ENCODE measurements at regions not wholly inside any gene's neighbourhood (a gene's known extent, or its start where the extent isn't known, plus 50 kb on each side); places are given as distances from the start of the nearest gene placed in this dataset.
"Not testable (repeated sequence)": the region's sequence is repeated elsewhere in the genome, so short reads cannot be mapped to it uniquely, and the experiment has no call there.

DNA sequence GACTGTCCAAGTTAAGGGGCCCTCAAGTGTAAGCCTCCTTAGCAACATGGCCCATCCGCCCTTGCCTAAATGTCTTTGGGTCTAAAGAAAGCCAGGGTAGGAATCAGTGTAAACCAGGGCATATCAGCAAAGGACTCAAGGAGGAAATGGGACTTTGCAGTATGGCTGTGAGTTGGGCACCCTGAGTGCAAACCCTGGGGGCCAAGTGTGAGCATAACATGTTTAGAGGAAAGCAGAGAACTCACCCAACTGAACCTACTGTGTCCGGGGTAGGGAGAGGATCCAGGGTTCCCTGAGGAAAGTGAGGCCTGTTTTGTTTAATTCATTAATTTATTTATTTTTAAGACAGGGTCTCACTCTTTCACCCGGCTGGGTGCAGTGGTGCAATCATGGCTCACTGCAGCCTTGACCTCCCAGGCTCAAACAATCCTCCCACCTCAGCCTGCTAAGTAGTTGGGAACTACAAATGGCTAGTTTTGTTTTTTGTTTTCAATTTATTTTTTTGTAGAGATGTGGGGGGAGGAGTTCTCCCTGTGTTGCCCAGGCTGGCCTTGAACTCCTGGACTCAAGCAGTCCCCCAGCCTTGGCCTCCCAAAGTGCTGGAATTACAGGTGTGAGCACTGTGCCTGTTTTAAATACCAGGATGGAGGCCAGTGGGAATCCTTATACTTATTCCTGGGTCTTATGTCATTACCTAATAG, 51.0 kb upstream of the ACTR3 start:
- no peak for DNase-seq

DNA sequence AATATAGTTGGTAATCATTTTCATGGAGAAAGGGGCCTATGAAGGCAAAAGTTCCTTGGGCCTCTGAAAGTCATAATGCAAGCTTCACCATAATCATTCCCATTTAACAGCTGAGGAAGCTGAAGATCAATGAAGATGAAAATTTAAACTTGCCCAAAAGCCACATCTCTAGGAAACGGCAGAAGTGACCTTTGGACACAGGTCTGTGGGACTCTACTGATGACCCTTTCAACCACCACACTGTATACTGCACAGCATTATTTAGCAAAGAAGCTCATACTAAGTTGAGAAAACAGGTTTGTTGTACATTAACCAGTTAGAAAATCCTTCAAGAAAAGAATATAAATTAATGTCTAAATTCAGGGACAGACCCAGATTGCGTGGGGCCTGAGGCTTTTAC, 51.6 kb upstream of the ACTR3 start:
- no peak for DNase-seq

DNA sequence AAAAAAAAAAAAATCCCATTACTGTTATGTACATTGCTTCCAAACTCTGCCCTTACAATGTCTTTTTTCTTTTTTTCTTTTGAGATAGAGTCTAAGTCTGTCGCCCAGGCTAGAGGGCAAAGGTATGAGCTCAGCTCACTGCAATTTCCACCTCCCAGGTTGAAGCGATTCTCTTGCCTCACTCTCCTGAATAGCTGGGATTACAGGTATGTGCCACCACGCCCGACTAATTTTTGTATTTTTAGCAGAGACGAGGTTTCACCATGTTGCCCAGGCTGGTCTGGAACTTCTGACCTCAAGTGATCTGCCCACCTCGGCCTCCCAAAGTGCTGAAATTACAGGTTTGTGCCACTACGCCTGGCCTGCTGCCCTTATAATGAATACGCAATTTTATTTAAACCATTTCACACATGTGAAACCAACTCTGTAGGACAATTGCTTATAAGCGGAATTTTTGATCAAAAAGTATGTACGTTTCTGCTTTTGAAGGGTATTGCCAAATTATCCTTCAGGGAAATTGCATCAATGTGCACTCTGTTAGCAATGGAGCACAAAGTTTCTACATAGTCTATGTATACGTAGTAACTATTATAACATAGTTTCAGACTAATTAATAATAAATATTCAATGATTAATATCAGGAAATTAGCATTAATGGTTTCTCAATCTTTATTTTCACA, 55.7 kb upstream of the ACTR3 start:
- no peak for DNase-seq

DNA sequence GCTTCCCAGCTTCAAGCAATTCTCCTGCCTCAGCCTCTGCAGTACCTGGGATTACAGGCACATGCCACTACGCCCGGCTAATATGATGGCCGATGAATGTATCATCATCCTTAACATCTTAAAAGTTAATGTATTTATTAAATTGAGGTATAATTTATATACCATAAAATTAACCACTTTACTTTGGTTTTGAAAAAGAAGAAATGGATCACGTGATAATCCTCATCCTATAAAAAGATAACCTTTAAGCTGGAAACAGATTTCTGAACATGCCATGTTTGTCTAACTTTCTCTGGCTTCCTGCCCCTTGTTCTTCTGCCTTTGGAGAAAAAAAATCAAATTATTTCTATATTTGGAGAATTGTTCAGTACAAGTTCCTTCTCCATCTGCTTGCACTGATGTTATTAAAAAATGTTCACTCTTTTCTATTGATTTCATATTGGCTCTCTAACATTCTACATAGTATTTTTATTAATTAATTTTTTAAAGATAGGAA, 57.0 kb upstream of the ACTR3 start:
- no peak for DNase-seq

DNA sequence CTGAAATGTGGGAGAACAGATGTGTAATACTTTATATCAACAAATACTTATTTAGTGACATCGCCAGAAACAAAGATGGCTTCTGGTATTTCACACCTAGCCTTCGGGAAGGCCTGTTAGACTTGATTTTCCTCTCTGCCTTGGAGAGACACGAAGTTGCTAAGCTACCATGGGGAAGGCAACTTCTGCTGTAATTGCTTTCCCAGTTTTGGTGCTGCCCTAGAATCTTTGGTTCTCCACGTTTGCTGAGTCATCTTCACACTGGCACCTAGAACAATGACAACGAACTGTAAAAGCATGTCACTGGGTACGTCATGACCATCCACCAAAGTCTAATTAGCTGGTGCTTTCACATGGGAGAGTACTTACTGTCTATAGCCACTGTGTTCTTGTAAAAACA, 58.7 kb upstream of the ACTR3 start:
- no peak for DNase-seq

DNA sequence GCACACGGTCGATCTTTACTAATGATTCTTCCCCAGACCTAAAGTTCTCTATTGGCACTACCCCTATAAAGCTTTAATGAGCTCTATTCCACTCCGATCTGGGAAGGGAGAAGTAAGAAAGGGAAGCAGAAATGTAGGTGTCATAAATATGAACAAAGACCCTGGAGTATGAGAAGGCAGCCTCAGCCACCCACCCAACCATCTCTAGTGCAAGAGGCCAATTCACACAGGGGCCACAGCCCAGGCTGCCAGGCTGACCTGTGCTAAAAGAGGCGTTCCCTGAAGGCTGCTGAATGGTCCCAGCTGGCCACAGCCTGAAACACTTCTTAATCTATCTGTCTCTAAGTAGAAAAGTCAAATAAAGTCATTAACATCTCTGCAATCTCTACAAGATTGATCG, 60.1 kb upstream of the ACTR3 start:
- no peak for DNase-seq

- no peak for DNase-seq
These were observed 60.6 kb upstream of the ACTR3 start for GRCh38 chr2:113829270-113829669.

DNA sequence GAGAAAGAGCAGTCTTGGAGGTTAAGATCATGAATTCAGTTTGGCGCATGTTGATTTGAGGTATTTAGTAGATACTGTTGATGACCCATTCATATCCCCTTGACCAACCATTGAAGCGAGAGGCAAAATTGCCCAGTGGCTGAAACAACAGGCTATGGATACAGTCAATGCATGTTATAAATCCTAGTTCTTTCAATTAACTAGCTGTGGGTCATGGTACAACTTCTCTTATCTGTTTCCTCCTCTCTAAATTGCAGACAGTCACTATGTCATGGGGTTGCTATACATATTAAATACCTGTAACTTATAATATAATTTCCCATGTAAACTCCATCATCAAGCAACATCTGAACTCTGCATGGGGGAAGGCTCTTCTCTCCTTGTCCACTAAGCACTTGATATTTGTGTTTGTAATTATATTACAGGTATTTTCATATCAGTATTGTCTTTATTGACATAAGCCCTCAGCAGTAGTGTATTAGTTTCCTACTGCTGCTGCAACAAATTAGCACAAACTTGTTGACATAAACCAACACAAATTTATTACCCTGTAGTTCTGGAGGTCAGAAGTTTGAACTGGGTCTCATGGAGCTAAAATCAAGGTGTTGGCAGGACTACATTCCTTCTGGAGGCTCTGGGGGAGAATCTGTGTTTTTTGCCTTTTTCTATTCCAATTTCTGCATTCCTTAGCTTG, 61.7 kb upstream of the ACTR3 start:
- no peak for DNase-seq

DNA sequence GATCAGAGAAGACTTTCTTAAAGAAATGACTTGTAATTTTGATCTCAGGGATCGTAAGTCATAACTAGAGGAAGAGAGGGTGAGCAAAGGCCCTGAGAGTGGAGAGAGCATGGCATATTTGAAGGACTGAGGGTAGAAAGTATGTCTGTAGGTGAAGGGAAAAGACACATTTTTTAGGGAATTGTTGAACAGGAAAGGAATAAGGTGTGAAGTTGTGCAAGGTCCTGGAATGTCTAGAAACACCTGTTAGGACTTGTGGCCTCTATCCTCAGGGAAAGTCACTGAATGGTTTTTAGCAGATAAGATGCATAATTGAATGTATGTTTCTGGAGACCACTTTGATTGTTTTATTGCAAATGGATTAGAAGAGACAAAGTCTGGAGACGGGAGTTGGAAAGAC, 62.5 kb upstream of the ACTR3 start:
- DNase-seq, result no peak

GRCh38 chr2:113826346-113827285, 63.3 kb upstream of the ACTR3 start:
- DNase-seq, result no peak

GRCh38 chr2:113823716-113824595, 65.9 kb upstream of the ACTR3 start:
- no peak for DNase-seq

DNA sequence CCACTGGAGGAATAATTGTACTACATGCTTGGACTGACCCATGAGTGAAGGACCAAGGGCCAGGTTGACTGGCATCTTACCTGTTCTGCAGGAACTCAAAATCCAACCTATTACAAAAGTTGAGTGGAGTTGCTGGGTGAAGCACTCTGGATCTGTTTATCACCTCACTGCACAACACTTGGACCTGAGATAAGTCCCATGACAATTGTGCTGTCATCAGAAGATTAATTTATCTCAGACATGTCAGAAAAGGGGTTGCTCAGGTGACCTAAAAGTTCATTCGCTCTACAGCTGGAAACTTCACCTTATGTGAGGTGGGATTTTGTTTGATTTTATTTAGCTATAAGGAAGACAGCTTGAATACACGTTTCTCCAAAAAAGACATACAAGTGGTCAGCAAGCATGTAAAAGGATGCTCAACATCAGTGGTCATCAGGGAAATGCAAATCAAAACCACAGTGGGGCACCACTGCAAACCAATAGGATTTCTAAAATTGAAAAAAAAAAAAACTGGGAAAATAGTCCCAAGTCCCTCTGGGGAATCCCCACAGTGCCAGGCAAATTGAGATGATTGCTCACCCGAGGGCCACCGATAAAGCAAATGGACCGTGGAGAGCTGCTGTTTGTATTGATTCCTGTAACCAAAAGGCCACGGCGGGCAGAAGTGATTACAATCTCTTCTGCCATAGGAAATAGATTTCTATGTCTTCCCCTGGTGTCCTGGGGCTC, 65.8 kb upstream of the SLC35F5 start:
- DNase-seq, result no peak

DNA sequence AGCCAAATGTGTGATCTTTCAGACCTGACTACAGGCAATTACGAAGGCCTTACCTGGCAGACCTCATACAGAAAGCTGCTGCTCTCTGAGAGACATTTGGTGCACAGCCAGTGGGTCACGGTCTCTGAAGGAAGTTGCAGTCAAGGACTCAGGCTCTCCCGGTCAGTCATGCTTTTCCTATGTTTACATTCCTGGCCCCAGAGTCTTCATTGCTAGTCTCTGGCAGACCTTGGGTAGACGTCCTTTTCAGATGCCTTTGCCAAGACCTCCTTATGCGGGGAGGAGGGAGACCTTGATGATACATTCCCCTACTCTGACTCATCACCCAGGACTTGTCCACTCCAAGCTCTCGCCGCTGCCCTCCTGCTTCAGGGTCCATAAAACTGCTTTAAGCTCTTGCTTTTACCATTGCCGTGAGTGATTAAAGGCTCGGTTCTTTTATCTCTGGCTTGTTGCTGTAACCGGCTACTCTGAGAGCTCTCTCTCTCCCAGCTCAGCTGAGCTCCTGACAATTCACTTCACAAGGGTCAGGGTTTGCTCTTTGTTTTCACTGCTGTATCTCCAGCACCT, 62.0 kb upstream of the SLC35F5 start:
- DNase-seq, result peak; percentile 97

DNA sequence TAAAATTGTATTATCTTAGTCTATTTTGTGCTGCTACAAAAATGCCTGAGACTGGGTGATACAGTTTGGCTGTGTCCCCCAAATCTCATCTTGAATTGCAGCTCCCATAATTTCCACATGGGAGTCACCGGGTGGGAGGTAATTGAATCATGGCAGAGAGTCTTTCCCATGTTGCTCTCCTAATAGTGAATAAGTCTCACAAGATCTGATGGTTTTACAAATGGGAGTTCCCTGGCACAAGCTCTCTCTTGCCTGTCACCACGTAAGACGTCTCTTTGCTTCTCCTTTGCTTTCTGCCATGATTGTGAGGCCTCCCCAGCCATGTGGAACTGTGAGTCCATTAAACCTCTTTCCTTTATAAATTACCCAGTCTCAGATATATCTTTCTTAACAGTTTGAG, 57.0 kb upstream of the SLC35F5 start:
- not testable (repeated sequence) for DNase-seq

DNA sequence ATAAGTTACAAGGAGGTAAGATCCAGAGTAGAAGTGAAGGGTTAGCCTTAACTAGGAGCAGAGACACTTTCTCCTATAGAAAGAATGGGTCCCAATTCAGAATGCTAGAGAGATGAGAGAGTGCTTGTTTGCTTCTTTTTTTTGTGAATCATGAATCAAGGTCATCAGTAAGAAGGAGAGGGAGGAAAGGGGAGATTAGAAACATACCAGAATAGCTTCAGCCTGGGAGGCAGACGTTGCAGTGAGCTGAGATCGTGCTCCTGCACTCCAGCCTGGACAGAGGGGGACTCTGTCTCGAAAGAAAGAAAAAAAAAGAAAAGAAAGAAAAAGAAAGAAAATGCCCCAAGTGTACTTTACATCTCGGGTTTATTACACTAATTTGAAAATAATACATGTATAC, 55.8 kb upstream of the SLC35F5 start:
- DNase-seq, result no peak

DNA sequence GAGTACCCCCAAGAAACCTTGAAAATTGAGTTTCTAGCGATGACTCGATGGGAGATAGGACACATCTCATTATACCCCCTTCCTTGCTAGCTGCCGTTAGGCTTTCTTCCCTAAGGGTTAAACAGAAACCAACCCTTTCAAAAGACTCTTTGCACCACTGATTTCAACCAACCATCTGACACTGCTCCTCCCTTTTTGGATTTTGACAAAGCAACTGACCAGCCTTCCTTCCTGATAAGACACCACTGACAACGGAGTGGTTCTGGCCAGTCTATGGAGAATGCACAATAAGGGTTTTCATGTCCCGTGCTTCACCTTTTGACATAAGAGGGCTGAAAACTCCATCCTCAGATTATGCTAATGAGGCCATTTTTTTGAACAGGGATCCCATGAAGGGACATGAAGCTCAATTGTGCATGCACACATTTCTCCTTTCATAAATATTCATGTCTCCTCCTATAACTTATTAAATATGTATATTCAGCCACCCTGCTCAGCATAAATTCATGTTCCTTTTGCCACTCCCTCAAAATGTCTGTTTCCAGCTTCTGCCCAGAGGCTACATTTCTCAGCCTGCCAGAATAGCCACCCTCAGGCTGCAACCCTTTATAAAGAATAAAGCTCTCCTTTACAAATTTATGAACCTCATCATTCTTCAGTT, 52.8 kb upstream of the SLC35F5 start:
- DNase-seq, result no peak

- DNase-seq, result no peak
These were observed 51.3 kb upstream of the SLC35F5 start for GRCh38 chr2:113807721-113808120.

DNA sequence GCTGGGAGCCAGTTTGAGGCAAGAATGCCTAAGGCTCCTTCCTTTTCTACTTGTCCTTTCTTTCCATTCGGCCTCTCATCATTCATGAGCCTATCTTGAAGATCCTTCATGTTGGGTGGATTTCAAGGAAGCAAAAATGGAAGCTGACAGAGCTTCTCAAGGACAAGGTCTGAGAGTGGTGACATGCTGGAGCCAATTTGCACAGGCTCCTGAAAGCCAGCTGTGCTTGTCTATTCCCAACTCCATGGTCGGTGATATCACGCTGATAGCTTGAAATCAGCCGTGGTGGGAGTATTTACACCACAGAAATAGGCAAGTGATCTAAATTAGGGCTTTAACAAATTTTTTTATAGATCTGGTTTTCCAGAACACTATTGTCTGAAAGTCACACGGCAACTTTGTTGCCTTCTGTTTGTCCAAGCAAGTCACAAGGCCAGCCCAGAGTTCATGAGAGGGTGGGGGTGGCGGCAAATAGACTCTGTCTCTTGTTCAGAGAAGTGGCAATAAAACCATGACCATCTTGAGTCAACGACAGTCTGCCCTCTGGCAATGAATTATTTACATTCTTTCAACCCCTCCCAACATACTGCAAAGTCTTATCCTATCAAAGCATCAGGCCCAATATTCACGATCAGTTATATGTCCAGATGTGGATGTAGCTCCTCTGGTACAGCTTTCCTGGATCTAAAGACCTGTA, 49.9 kb upstream of the SLC35F5 start:
- DNase-seq, result no peak
